ENCODE measurements at regions not wholly inside any gene's neighbourhood (a gene's known extent, or its start where the extent isn't known, plus 50 kb on each side); places are given as distances from the start of the nearest gene placed in this dataset.

GRCh38 chr2:173851141-173851641 lies 114.0 kb downstream of the SP3 start:
- 93 to 97% methylated on average over 8 to 9 of the region's 9 CpGs for WGBS, 2 experiments (ENCODE audit: insufficient coverage in 1 of 2, insufficient read length in 1 of 2)
- Mint-ChIP-seq H3K36me3 (ENCODE audit: low read depth) (no peaks in the 10 kb centered on the region), H3K9me3 (no peaks in the 10 kb centered on the region), H3K4me3 (no peak overlapping the region), H3K4me1 (no peaks in the 10 kb centered on the region), H3K27me3 (ENCODE audit: insufficient read depth) (no peaks in the 10 kb centered on the region), H3K27ac (no peak overlapping the region)
- DNase-seq: peak; percentile 33
- H3K9ac ChIP-seq (ENCODE audit: extremely low read depth, low read length, poor library complexity, severe bottlenecking): no peak overlapping the region
- H3K27me3 ChIP-seq (ENCODE audit: control insufficient read depth, insufficient read depth, low read length, poor library complexity, severe bottlenecking): no peaks in the 10 kb centered on the region
- H3K4me3 ChIP-seq (ENCODE audit: low read length): no peak overlapping the region
- no peaks in the 10 kb centered on the region for H3K9me3 ChIP-seq (ENCODE audit: control insufficient read depth, low read length)
- no peaks in the 10 kb centered on the region for H3K4me1 ChIP-seq (ENCODE audit: control insufficient read depth, insufficient read depth, low read length)
- no peak for TF ChIP-seq CTCF (conservative IDR thresholded peaks at IDR 0.05)
- H3K36me3 ChIP-seq (ENCODE audit: control insufficient read depth, insufficient read depth, low read length): no peaks in the 10 kb centered on the region
- H3K27ac ChIP-seq (ENCODE audit: low read depth, low read length): no peak overlapping the region

GRCh38 chr2:173854141-173854540 lies 111.0 kb downstream of the SP3 start:
- Histone ChIP-seq H3K4me3 (ENCODE audit: low read length) (no peak overlapping the region), H3K27ac (ENCODE audit: low read depth, low read length) (no peak overlapping the region), H3K36me3 (ENCODE audit: control insufficient read depth, insufficient read depth, low read length) (no peaks in the 10 kb centered on the region), H3K9ac (ENCODE audit: extremely low read depth, low read length, poor library complexity, severe bottlenecking) (no peak overlapping the region), H3K27me3 (ENCODE audit: control insufficient read depth, insufficient read depth, low read length, poor library complexity, severe bottlenecking) (no peaks in the 10 kb centered on the region), H3K9me3 (ENCODE audit: control insufficient read depth, low read length) (no peaks in the 10 kb centered on the region), H3K4me1 (ENCODE audit: control insufficient read depth, insufficient read depth, low read length) (no peaks in the 10 kb centered on the region)
- WGBS, 2 experiments (ENCODE audit: insufficient coverage in 1 of 2, insufficient read length in 1 of 2): 97 to 100% methylated on average over 5 of the region's 6 CpGs
- Mint-ChIP-seq H3K27me3 (ENCODE audit: insufficient read depth) (no peaks in the 10 kb centered on the region), H3K4me3 (no peak overlapping the region), H3K27ac (no peak overlapping the region), H3K36me3 (ENCODE audit: low read depth) (no peaks in the 10 kb centered on the region), H3K9me3 (no peaks in the 10 kb centered on the region), H3K4me1 (no peaks in the 10 kb centered on the region)
- no peak for DNase-seq
- no peak for TF ChIP-seq CTCF (conservative IDR thresholded peaks at IDR 0.05)

- Mint-ChIP-seq H3K9me3 (no peaks in the 10 kb centered on the region), H3K27ac (no peak overlapping the region), H3K27me3 (ENCODE audit: insufficient read depth) (no peaks in the 10 kb centered on the region), H3K36me3 (ENCODE audit: low read depth) (no peaks in the 10 kb centered on the region), H3K4me1 (no peaks in the 10 kb centered on the region), H3K4me3 (no peak overlapping the region)
- no peaks in the 10 kb centered on the region for H3K4me1 ChIP-seq (ENCODE audit: control insufficient read depth, insufficient read depth, low read length)
- no peak overlapping the region for H3K9ac ChIP-seq (ENCODE audit: extremely low read depth, low read length, poor library complexity, severe bottlenecking)
- H3K9me3 ChIP-seq (ENCODE audit: control insufficient read depth, low read length): no peaks in the 10 kb centered on the region
- WGBS, 2 experiments (ENCODE audit: insufficient coverage in 1 of 2, insufficient read length in 1 of 2): 86 to 98% methylated on average over 5 of the region's 5 CpGs
- H3K4me3 ChIP-seq (ENCODE audit: low read length): no peak overlapping the region
- H3K36me3 ChIP-seq (ENCODE audit: control insufficient read depth, insufficient read depth, low read length): no peaks in the 10 kb centered on the region
- no peak overlapping the region for H3K27ac ChIP-seq (ENCODE audit: low read depth, low read length)
- DNase-seq: no peak
- H3K27me3 ChIP-seq (ENCODE audit: control insufficient read depth, insufficient read depth, low read length, poor library complexity, severe bottlenecking): no peaks in the 10 kb centered on the region
- TF ChIP-seq CTCF (conservative IDR thresholded peaks at IDR 0.05): no peak
Measured at GRCh38 chr2:173854840-173855239, 110.3 kb downstream of the SP3 start.
